HG03280 (cell line): ENCODE measurements at regions not wholly inside any gene's neighbourhood (a gene's known extent, or its start where the extent isn't known, plus 50 kb on each side); places are given as distances from the start of the nearest gene placed in this dataset.

Experiments used
- ATAC-seq: cut with Tn5 transposase; IDR thresholded peaks from one replicate; pipeline ENCODE4 v1.9.1; 2021; ENCODE audit warnings: mild to moderate bottlenecking, moderate library complexity; ENCODE audit not compliant: unreplicated experiment

DNA sequence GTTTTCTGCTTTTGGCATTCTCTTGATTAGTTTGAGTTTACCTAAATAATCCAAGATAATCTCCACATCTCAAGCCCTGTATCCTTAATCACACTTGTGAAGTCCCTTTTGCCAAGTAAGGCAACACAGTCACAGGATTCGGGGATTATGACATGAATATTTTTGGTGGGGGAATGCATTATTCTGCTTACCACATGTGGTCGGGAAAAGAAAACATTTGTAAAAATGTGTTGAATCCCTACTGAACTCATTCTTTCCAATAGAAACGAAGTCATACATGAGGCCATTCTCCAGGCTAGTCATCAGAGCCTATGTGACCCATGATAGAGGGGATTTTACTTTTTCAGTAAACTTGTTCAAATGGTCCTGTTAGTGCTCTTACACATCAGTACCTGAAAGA is 58.5 kb upstream of the PRICKLE1 start:
- ATAC-seq = no peak

DNA sequence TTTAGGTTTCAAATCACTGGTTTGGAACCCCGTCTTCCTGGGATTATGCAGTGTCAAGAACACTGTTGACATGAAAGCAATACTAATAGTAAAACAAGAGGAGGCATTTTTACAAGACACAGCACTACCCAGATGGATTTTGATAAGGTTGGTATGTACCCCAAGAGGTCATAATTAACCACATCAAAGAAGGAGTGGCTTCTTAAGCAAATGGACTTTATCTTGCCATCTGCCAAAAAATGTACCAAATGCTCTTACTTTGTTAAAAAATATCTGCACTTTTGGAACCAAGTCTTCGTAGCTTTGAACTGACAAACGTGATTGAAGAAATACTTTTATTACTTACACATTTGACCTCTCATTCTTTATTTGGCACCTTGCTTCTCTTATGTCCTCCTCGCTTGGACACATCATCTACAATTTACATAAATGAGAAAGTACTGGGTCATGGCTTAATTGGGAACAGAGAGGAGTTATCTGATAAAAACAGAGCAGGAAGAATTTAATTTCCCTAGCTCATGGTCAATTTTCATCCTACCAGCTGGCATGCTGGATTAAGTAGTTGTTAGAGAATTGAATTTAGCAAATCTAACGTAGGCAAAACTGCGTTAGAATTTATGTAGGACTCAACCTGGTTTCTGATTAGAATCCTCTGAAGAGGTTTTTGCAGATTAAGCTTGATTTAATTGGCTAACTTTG is 54.5 kb upstream of the PRICKLE1 start:
- no peak for ATAC-seq

DNA sequence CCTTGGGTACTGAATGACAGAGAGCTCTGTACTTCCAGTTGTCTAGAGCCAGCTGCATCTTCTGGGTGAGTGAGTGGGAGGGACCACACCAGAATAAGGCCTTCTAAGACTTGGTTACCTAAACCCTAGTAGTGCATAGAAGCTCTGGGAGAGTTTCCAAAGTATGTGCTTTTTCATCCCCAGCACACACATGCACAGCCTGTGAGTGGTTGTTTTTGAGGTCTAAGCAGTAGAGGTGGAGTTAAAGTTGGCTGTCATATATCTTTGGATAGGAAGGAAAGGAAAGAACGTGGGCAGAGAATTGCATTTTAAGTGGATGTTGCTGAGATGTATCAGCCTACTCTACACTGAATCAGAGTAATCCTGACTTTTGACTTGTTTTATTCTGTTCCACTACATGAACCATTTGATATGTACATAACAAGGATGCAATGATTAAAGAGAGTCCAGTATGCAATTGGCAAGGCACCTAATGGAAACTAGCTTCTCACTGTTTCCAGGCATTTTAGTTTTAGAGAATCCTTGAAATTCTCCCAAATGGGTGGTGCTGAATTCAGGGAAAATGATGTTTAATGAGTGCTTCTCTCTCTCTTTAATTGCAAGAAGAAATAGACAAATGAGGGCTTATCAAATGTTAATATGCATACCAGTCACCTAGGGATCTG is 51.8 kb upstream of the PRICKLE1 start:
- ATAC-seq = no peak

DNA sequence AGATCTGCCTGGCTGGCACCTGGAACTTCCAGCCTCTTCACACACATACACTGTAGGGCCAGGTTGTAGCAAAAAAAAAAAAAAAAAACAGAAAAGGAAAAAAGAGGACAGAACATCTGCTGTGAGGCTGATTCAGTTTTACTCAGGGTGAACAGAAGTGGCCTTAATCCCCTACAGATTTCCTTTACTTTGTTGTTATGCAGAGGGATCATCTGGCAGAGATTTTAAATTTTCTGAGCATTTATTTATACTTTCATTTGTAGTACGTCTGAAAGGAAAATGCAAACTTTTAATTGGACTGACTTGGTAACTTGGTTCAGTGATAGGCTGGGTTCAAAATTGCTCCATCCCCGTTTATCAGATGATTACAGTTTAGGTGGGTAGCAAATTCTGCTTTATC is 50.8 kb upstream of the PRICKLE1 start:
- no peak for ATAC-seq

DNA sequence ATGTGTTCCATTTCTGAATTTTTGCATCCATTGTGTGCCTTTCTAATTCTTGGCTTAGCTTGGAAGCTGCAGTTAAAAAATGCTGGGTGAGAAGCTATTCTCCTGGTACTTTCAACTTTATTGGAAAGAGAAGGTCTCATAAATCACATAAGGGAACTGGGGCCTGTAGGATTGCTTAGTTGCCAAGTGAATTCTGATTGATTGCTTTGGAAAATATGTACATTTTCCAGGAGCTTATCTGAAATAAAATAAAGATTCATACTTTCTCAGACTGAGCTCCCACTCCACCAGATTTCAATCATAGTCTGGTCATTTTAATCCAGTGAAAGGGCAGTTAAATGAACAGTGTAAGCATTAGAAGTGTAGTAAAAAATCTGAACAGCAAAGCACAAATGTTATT is 50.0 kb upstream of the PRICKLE1 start:
- no peak for ATAC-seq
